ENCODE measurements at regions not wholly inside any gene's neighbourhood (a gene's known extent, or its start where the extent isn't known, plus 50 kb on each side); places are given as distances from the start of the nearest gene placed in this dataset.

DNA sequence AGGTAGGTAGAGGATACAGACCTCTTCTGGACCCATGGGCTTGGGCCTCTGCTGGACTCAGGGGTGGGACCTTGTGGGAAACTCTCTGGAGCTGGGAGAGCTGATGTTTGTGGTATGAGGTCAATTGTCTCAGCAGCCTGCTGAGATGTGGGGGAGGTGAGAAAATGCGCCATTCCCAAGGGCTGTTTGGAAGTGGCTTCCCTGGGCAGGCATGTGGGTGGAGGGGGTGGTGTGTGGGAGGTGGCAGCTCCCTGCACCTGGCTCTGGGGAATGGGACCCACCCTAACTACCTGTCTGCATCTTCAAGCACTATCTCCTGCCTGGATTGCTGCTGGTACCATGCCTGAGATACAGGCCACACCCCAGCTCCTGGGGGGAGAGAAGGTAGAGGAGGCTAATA lies 97.4 kb upstream of the THY1 start:
- TF ChIP-seq POLR2A (IDR thresholded peaks at IDR 0.05; ENCODE audit: low read length) (no peak), GATA1 (IDR thresholded peaks at IDR 0.05; ENCODE audit: low read depth, low read length) (no peak)

Measured in erythroblast (primary cell).